Adrenal gland (tissue), 5 donors: ENCODE measurements at regions not wholly inside any gene's neighbourhood (a gene's known extent, or its start where the extent isn't known, plus 50 kb on each side); places are given as distances from the start of the nearest gene placed in this dataset.

Experiments used
- POLR2A ChIP-seq, 2 donors: fragments of 450-650 bp; IDR thresholded peaks; one replicate each; pipeline ENCODE4 v1.6.1; 2017; ENCODE audit warnings: antibody characterized with exemption in 2 of 2, mild to moderate bottlenecking in 2 of 2, moderate library complexity in 1 of 2
- TF ChIP-seq, protein P1 (sequence below), 6 experiments: fragments of 450-650 bp in 4 of 6; fragments of 200-600 bp in 2 of 6; sonication (generic) in 1 of 6; IDR thresholded peaks; 1 replicate in 5 of 6; 2 replicates in 1 of 6; pipeline versions ENCODE4 v1.5.1 to v1.8.0; 2016 to 2021; ENCODE audit warnings: antibody characterized with exemption in 6 of 6, mild to moderate bottlenecking in 2 of 6, moderate library complexity in 1 of 6
- donor health status: DM: no; HTN: no; CAD: no.

DNA sequence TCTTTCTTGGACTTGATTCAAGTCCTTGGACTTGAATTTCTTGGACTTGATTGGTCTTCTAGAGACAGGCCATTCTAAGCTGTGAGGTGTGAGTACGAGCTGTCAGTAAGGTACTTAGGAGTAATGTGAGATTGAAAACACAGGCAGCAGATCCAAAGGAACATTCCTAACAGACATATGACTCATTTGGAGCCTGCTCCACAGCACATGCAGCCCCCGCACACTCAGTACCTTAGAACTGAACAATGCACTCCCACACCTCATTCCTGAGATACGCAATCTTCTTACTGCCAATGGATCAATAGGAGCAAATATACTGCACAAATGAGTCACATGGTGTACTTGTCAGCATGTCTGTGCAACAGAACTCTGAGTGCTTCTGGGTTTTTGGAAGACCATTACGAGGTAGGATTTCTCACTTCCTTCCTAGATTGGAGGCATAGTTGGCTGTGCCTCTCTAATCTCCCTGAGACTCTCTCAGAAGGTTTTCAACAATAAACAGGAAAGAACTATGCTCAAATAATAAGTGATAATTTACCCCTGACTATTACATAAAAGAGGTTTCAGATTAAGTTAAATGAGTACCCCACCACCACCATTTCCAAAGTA is 243.1 kb downstream of the KCNA4 start:
- TF ChIP-seq, protein P1, sequence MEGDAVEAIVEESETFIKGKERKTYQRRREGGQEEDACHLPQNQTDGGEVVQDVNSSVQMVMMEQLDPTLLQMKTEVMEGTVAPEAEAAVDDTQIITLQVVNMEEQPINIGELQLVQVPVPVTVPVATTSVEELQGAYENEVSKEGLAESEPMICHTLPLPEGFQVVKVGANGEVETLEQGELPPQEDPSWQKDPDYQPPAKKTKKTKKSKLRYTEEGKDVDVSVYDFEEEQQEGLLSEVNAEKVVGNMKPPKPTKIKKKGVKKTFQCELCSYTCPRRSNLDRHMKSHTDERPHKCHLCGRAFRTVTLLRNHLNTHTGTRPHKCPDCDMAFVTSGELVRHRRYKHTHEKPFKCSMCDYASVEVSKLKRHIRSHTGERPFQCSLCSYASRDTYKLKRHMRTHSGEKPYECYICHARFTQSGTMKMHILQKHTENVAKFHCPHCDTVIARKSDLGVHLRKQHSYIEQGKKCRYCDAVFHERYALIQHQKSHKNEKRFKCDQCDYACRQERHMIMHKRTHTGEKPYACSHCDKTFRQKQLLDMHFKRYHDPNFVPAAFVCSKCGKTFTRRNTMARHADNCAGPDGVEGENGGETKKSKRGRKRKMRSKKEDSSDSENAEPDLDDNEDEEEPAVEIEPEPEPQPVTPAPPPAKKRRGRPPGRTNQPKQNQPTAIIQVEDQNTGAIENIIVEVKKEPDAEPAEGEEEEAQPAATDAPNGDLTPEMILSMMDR (IDR thresholded peaks at IDR 0.05) = no peak
- TF ChIP-seq POLR2A (IDR thresholded peaks at IDR 0.05) = no peak
